Keratinocyte (primary cell): ENCODE measurements at regions not wholly inside any gene's neighbourhood (a gene's known extent, or its start where the extent isn't known, plus 50 kb on each side); places are given as distances from the start of the nearest gene placed in this dataset.

Experiments used
- DNase-seq: peaks from one replicate; pipeline ENCODE4 v3.0.0-alpha.2; 2011; ENCODE audit warnings: low read depth, missing footprints, low spot score
- FAIRE-seq: peaks from 2 replicates; lab custom pipeline; 2011; peaks lifted over from hg19 to GRCh38; lab: Jason Lieb, UNC
- H2AFZ ChIP-seq: 2 replicates; pipeline ENCODE4 v1.6.0; 2012; ENCODE audit warnings: low read length, control low read depth, inconsistent platforms; ENCODE audit not compliant: control insufficient read depth
- H3K27ac ChIP-seq: 2 replicates; pipeline ENCODE4 v1.5.1; 2011; ENCODE audit warnings: low read length; ENCODE audit not compliant: control insufficient read depth, insufficient read depth
- H3K27me3 ChIP-seq: 3 replicates; pipeline ENCODE4 v1.6.0; 2011; ENCODE audit warnings: low read length; ENCODE audit not compliant: control insufficient read depth, insufficient read depth; ENCODE audit errors: extremely low read depth
- H3K36me3 ChIP-seq, 2 experiments: 2 replicates in 1 of 2; 3 replicates in 1 of 2; pipeline ENCODE4 v1.5.1; 2011; ENCODE audit warnings: low read length in 2 of 2, mild to moderate bottlenecking in 1 of 2; ENCODE audit not compliant: control insufficient read depth in 2 of 2, insufficient read depth in 2 of 2; ENCODE audit errors: extremely low read depth in 1 of 2
- H3K4me1 ChIP-seq: 3 replicates; pipeline ENCODE4 v1.5.1; 2011; ENCODE audit warnings: low read length; ENCODE audit not compliant: control insufficient read depth, insufficient read depth; ENCODE audit errors: extremely low read depth
- H3K4me2 ChIP-seq: 3 replicates; pipeline ENCODE4 v1.6.0; 2011; ENCODE audit warnings: low read depth, low read length; ENCODE audit not compliant: control insufficient read depth, insufficient read depth; ENCODE audit errors: extremely low read depth
- H3K4me3 ChIP-seq, 3 experiments: fragments of 200-600 bp in 1 of 3; sonication (generic) in 1 of 3; 2 replicates in 2 of 3; 3 replicates in 1 of 3; pipeline ENCODE4 v1.5.1; 2011 to 2016; ENCODE audit warnings: low read length in 3 of 3, mild to moderate bottlenecking in 3 of 3, control low read depth in 2 of 3, inconsistent platforms in 1 of 3, low read depth in 1 of 3, mixed read lengths in 1 of 3, mixed run types in 1 of 3, moderate library complexity in 1 of 3; ENCODE audit not compliant: control insufficient read depth in 2 of 3, insufficient read depth in 2 of 3; ENCODE audit errors: extremely low read depth in 1 of 3
- H3K79me2 ChIP-seq: 2 replicates; pipeline ENCODE4 v1.6.0; 2012; ENCODE audit warnings: low read length; ENCODE audit not compliant: control insufficient read depth, insufficient read depth
- H3K9ac ChIP-seq: 3 replicates; pipeline ENCODE4 v1.6.0; 2011; ENCODE audit warnings: low read length; ENCODE audit not compliant: control insufficient read depth, insufficient read depth; ENCODE audit errors: extremely low read depth
- H3K9me1 ChIP-seq: 3 replicates; pipeline ENCODE4 v1.6.0; 2011; ENCODE audit warnings: low read length; ENCODE audit not compliant: control insufficient read depth, insufficient read depth; ENCODE audit errors: extremely low read depth
- H3K9me3 ChIP-seq: 2 replicates; pipeline ENCODE4 v1.5.1; 2012; ENCODE audit warnings: low read depth, low read length; ENCODE audit not compliant: control insufficient read depth
- H4K20me1 ChIP-seq: 3 replicates; pipeline ENCODE4 v1.6.0; 2011; ENCODE audit warnings: low read length; ENCODE audit not compliant: control insufficient read depth, insufficient read depth; ENCODE audit errors: extremely low read depth
- CTCF ChIP-seq, 3 experiments: IDR thresholded peaks in 1 of 3; conservative IDR thresholded peaks in 1 of 3; optimal IDR thresholded peaks in 1 of 3; 2 replicates in 2 of 3; 3 replicates in 1 of 3; pipeline versions ENCODE3 to v1.5.1; 2011; ENCODE audit warnings: low read length in 3 of 3, mild to moderate bottlenecking in 3 of 3, moderate library complexity in 2 of 3, control low read depth in 1 of 3, inconsistent platforms in 1 of 3; ENCODE audit not compliant: insufficient read depth in 2 of 3; ENCODE audit errors: extremely low read depth in 1 of 3
- EZH2 ChIP-seq: IDR thresholded peaks from one replicate; pipeline ENCODE4 v1.6.1; 2012; ENCODE audit warnings: inconsistent platforms, mild to moderate bottlenecking, low read length, moderate library complexity
- dilution Hi-C: fragments of 300-500 bp; cut with MboI; formaldehyde crosslinking; loops from one replicate; pipeline ENCODE4 v1.7.0; 2020; ENCODE audit warnings: low sequenced_read_pairs; ENCODE audit not compliant: extremely low pct_ligation_motif_present

- Histone ChIP-seq H4K20me1 (no peaks in the 10 kb centered on the region), H3K79me2 (no peaks in the 10 kb centered on the region), H3K9me3 (no peaks in the 10 kb centered on the region), H3K27me3 (peaks cover 42% of the 10 kb centered on the region), H3K4me2 (no peak overlapping the region), H3K4me3 (no peak overlapping the region), H2AFZ (no peak overlapping the region), H3K36me3 (no peaks in the 10 kb centered on the region), H3K27ac (no peak overlapping the region), H3K9ac (no peak overlapping the region), H3K4me1 (no peaks in the 10 kb centered on the region), H3K9me1 (no peaks in the 10 kb centered on the region)
- dilution Hi-C loops: no loop called here
- DNase-seq (no peak), FAIRE-seq (no peak)
- TF ChIP-seq EZH2: no peak
- TF ChIP-seq CTCF (optimal IDR thresholded peaks at IDR 0.05 in 1 of 3, IDR thresholded peaks at IDR 0.05 in 1 of 3, conservative IDR thresholded peaks at IDR 0.05 in 1 of 3; ENCODE audit: extremely low read depth in 1 of 3, insufficient read depth in 2 of 3, low read length in 3 of 3): no peak
Observed at GRCh38 chr15:79208179-79208578, 74.3 kb upstream of the ANKRD34C start.

GRCh38 chr15:79206940-79207339, 75.6 kb upstream of the ANKRD34C start:
- TF ChIP-seq EZH2 (no peak), CTCF (optimal IDR thresholded peaks at IDR 0.05 in 1 of 3, IDR thresholded peaks at IDR 0.05 in 1 of 3, conservative IDR thresholded peaks at IDR 0.05 in 1 of 3; ENCODE audit: extremely low read depth in 1 of 3, insufficient read depth in 2 of 3, low read length in 3 of 3) (no peak)
- Histone ChIP-seq H3K4me3 (no peak overlapping the region), H3K4me1 (no peaks in the 10 kb centered on the region), H3K79me2 (no peaks in the 10 kb centered on the region), H3K4me2 (no peak overlapping the region), H3K27ac (no peak overlapping the region), H3K9me3 (no peaks in the 10 kb centered on the region), H3K9ac (no peak overlapping the region), H3K9me1 (no peaks in the 10 kb centered on the region), H3K36me3 (no peaks in the 10 kb centered on the region), H2AFZ (no peak overlapping the region), H3K27me3 (peaks cover 44% of the 10 kb centered on the region), H4K20me1 (no peaks in the 10 kb centered on the region)
- FAIRE-seq (no peak), DNase-seq (no peak)
- dilution Hi-C loops: no loop called here
